Hypothalamus (tissue), 51 donors: ENCODE measurements at regions not wholly inside any gene's neighbourhood (a gene's known extent, or its start where the extent isn't known, plus 50 kb on each side); places are given as distances from the start of the nearest gene placed in this dataset.
"Not testable (repeated sequence)": the region's sequence is repeated elsewhere in the genome, so short reads cannot be mapped to it uniquely, and the experiment has no call there.

Experiments
- DNase-seq, 51 donors: peaks; one replicate each; lab custom pipeline; 2025; lab: John Stamatoyannopoulos, UW

GRCh38 chr7:14973712-14974428, 71.3 kb upstream of the DGKB start:
- no peak for DNase-seq

DNA sequence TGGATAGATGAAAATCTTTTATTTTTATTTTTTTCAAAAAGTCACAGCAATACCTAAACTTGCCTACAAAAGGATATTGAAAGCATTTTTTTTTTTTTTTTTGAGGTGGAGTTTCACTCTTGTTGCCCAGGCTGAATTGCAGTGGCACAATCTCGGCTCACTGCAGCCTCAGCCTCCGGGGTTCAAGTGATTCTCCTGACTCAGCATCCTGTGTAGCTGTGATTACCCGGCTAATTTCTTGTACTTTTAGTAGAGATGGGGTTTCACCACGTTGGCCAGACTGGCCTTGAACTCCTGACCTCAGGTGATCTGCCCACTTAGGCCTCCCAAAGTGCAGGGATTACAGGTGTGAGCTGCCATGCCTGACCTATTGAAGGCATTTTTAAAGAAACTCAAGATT, 69.1 kb upstream of the DGKB start:
- DNase-seq: not testable (repeated sequence)

DNA sequence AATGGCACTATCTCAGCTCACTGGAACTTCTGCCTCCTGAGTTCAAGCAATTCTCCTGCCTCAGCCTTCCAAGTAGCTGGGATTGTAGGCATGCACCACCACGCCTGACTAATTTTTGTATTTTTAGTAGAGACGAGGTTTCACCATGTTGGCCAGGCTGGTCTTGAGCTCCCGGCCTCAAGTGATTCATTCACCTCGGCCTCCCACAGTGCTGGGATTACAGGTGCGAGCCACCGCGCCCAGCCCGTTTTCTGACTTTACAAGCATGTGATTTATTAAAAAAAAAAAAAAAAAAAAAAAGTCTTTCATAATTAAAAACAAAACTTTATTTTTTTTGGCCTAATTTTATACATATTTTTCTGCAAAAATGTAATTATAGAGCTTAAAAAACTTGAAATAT, 64.8 kb upstream of the DGKB start:
- not testable (repeated sequence) for DNase-seq

GRCh38 chr7:14962778-14963177, 60.2 kb upstream of the DGKB start:
- DNase-seq: no peak

DNA sequence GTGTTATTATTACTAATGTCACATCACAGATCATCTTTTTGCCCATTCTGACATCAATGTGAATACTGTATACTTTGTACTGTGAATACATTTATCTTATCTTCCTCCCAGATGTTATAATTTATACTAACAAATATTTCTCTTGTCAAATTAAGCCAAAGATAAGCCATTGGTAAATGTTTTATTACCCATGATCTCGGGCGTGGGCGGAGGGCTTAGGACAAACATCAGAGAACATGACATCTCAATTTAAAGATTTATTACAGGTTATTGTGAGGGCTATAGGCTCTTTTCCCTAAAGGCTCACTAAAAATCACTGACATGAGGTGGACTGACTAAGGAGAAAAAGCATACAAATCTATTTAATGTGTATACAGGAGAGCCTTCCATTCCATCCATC, 58.2 kb upstream of the DGKB start:
- DNase-seq: no peak

DNA sequence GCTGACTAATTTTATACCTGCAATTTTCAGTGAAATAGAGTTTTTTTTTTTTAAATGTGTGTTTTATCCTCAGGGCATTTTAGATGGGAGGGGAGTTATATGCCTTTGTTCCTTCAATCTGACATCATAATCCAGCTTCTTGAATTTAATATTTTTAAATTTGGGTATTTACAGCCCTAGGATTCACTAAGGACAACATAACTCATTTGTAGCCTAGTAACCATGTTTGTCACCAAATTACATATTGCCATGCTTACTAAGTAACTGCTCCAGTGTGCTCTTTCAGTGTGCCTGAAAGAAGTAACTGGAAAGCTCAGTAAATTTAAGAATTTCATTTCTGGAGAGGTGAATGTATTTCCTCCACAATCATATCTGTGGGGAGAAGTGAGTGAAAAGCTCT, 56.8 kb upstream of the DGKB start:
- no peak for DNase-seq

GRCh38 chr7:14954035-14954434, 51.5 kb upstream of the DGKB start:
- no peak for DNase-seq
